ENCODE measurements at regions not wholly inside any gene's neighbourhood (a gene's known extent, or its start where the extent isn't known, plus 50 kb on each side); places are given as distances from the start of the nearest gene placed in this dataset.

GRCh38 chr20:39451386-39451785 lies 489.2 kb downstream of the DHX35 start:
- no peak for DNase-seq
- TF ChIP-seq GATA1 (IDR thresholded peaks at IDR 0.05; ENCODE audit: low read depth, low read length) (no peak), POLR2A (IDR thresholded peaks at IDR 0.05; ENCODE audit: low read length) (no peak)

- no peak for DNase-seq
- TF ChIP-seq GATA1 (IDR thresholded peaks at IDR 0.05; ENCODE audit: low read depth, low read length) (no peak), POLR2A (IDR thresholded peaks at IDR 0.05; ENCODE audit: low read length) (no peak)
Observed at GRCh38 chr20:39446397-39446796, 484.3 kb downstream of the DHX35 start.

DNA sequence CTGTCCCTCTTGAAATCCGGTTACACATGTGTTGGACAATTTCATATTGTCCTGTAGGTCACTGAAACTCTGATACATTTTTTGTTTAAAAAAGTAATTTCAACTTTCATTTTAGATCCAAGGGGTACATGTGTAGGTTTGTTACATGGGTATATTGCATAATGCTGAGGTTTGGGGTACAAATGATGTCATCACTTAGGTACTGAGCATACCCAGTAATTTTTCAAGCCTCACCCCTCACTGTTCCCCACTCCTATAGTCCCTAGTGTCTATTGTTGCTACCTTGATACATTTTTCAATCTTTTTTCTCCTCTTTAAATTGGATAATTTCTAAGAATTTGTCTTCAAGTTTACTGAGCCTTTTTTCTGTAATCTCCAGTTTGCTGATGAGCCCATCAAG lies 483.0 kb downstream of the DHX35 start:
- TF ChIP-seq POLR2A (IDR thresholded peaks at IDR 0.05; ENCODE audit: low read length) (no peak), GATA1 (IDR thresholded peaks at IDR 0.05; ENCODE audit: low read depth, low read length) (no peak)

GRCh38 chr20:39433466-39433865 lies 471.3 kb downstream of the DHX35 start:
- no peak for DNase-seq
- TF ChIP-seq POLR2A (IDR thresholded peaks at IDR 0.05; ENCODE audit: low read length), result no peak
- TF ChIP-seq GATA1 (IDR thresholded peaks at IDR 0.05; ENCODE audit: low read depth, low read length), result no peak

More for the DNA sequence above, 483.0 kb downstream of the DHX35 start:
- no peak for DNase-seq

DNA sequence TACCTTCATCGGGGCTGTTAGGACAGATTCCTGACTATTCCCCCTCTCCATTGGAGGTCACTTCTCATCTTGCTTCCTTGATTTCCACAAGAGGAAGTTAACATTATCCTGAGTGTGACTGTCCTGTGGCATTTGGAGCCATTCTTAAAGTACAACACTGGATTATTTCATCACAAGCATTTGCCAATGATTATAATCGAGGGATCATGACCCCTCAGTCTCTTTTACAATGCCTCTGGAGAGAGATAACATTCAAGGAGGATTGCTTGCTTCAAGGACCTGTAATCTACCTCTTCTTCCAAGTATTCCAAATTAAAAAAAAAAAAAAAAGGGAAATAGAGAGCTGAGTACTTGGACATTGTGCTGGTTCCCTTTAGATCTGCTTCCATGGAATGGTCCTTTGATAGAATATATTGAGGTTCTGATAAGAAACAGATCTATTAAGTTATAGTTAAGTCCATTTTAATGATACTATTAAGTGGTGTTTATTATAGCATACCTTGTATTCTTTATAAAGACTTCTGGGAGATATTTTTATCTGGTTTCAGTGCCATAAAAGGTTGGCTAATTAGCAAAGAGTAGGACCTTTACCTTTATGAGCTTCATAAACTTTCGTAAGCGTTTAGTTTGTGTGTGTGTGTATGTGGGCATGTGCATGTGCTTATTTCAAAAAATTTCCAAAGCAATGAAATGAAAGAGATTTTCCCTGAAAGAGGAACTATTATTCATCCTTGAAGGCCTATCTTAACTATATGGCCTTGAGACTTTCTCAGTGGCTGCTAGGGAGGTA lies 469.1 kb downstream of the DHX35 start:
- no peak for TF ChIP-seq GATA1 (IDR thresholded peaks at IDR 0.05; ENCODE audit: low read depth, low read length)
- no peak for TF ChIP-seq POLR2A (IDR thresholded peaks at IDR 0.05; ENCODE audit: low read length)
- DNase-seq, result no peak

- no peak for DNase-seq
- TF ChIP-seq GATA1 (IDR thresholded peaks at IDR 0.05; ENCODE audit: low read depth, low read length) (no peak), POLR2A (IDR thresholded peaks at IDR 0.05; ENCODE audit: low read length) (no peak)
Observed at GRCh38 chr20:39429726-39430125, 467.6 kb downstream of the DHX35 start.

DNA sequence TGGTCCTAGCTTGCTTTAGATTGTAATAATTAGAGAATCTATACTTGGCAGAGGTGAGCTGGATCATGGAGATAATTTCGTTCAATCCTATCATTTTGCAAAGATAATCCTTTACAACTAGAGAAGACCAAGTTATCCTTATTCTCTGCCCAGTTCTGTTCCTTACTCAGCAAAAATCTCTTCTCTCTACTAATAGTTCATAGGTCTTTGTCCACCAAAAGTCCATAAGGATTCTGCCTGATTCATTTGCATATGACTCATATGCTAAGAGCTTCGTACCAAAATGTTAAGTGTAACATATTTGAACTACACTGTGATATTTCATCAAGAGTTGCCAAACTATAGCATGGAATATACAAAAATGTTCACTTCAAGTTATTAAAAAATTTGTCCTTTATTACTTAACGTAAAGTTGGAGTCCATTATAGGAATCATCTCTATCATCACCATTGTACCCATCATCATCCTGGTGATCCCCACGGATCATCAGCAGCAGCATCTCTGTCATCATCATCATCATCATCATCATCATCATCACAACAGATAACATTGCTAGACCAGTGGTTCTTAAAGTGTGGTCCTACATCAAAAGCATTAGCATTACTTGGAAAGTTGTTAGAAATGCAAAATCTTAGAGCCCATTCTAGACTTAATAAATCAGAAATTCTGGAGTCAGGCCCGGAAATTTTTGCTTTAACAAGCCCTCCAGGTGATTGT lies 463.0 kb downstream of the DHX35 start:
- no peak for DNase-seq
- no peak for TF ChIP-seq GATA1 (IDR thresholded peaks at IDR 0.05; ENCODE audit: low read depth, low read length)
- TF ChIP-seq POLR2A (IDR thresholded peaks at IDR 0.05; ENCODE audit: low read length), result no peak

DNA sequence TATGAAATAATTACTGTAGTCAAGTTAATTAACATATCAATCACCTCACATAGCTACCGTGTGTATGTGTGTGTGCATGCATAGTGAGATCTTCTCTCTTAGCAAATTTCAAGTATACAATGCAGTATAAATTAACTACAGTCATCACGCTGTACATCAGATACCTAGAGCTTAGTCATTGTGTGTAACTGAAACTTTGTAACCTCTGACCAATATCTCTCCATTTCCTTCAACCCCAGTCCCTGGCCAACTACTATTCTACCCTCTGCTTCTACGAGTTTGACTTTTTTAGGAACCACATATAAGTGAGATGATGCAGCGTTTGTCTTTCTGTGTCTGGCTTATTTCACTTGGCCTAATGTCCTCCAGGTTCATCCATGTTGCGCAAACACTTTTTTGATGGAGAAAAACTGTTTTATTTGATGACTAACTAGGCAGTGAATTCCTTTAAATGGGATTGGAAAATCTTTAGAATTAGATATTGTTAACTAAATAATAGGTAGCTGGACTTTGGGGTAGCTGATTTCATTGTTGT lies 459.5 kb downstream of the DHX35 start:
- no peak for DNase-seq
- TF ChIP-seq GATA1 (IDR thresholded peaks at IDR 0.05; ENCODE audit: low read depth, low read length) (no peak), POLR2A (IDR thresholded peaks at IDR 0.05; ENCODE audit: low read length) (no peak)

- no peak for DNase-seq
- TF ChIP-seq GATA1 (IDR thresholded peaks at IDR 0.05; ENCODE audit: low read depth, low read length), result no peak
- no peak for TF ChIP-seq POLR2A (IDR thresholded peaks at IDR 0.05; ENCODE audit: low read length)
Observed at GRCh38 chr20:39412091-39412490, 449.9 kb downstream of the DHX35 start.

- no peak for DNase-seq
- TF ChIP-seq GATA1 (IDR thresholded peaks at IDR 0.05; ENCODE audit: low read depth, low read length), result no peak
- no peak for TF ChIP-seq POLR2A (IDR thresholded peaks at IDR 0.05; ENCODE audit: low read length)
Observed at GRCh38 chr20:39399463-39399862, 437.3 kb downstream of the DHX35 start.

DNA sequence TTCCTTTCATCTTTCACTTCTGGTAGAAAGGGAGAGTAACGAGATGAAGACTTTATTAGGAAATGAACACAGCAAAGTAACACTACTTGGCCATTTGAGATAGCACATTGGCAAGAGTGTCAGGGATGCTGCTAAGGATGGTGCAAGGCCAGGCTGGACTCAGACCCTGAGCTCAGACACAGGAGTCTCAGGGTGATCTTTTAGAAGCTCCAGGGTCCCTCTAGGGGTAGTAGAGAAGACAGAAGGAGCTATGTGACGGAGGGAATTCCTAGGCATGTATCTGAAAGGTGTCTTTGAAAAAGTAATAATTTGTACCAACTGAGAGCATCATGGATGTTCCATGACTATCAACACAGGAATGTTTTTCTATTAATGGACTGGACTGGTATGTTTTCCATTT lies 436.5 kb downstream of the DHX35 start:
- TF ChIP-seq GATA1 (IDR thresholded peaks at IDR 0.05; ENCODE audit: low read depth, low read length) (no peak), POLR2A (IDR thresholded peaks at IDR 0.05; ENCODE audit: low read length) (no peak)
- no peak for DNase-seq

DNA sequence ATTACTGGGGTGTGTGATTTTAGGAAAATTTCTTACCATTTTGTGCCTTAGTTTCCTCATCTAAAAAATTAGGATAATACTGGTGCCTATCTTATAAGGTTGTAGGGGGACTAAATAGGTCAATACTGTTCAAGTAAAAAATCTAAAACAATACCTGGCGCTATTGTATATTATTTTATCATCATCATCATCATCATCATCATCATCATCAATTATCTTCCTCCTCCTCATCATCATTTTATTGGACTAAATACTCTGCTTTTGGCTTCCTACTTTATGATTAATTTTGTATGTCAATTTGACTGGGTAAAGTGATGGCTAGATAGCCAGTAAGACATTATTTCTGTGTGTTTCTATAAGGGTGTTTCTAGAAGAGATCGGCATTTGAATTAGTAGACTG lies 435.5 kb downstream of the DHX35 start:
- DNase-seq, result no peak
- TF ChIP-seq POLR2A (IDR thresholded peaks at IDR 0.05; ENCODE audit: low read length) (no peak), GATA1 (IDR thresholded peaks at IDR 0.05; ENCODE audit: low read depth, low read length) (no peak)

DNA sequence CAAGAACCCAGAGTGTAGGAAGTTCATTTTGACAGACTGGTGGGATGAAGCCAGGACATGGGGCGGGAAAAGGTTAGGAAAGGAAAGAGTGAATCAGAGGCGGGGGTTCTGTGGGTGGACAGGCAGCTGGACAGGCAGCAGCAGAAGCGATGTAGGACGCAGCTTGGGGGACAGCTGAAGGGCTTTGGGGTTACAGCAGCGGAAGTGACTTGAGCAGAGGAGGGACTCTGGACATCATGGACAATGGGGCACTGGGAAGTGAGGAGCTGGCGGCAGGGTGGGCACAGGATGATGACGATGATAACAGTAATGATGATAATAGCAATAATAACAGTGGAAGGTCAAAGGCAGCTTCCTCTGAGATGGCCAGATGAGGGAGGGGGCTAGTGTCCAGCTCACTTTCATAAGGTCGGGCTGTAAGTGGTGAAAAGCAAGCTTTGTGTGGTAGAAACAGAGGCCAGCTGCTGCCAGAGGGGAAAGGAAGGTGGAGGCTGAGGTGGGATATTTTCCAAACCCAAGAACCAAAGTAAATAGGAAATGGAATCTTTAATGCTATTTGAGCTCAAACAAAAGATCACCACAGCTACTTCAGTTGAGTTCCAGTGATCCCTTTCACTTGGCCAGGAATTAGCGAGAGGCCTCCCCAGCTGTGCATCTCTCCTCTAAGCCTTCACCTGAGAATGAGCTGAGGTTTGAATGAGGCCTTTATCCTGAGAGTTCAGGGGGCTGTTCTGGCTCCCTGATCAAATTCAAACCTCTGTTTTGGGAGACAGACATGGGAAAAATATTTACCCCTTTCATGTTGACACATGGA lies 433.5 kb downstream of the DHX35 start:
- no peak for DNase-seq
- TF ChIP-seq GATA1 (IDR thresholded peaks at IDR 0.05; ENCODE audit: low read depth, low read length) (no peak), POLR2A (IDR thresholded peaks at IDR 0.05; ENCODE audit: low read length) (no peak)

- no peak for DNase-seq
- TF ChIP-seq POLR2A (IDR thresholded peaks at IDR 0.05; ENCODE audit: low read length), result no peak
- TF ChIP-seq GATA1 (IDR thresholded peaks at IDR 0.05; ENCODE audit: low read depth, low read length), result no peak
Observed at GRCh38 chr20:39394461-39394860, 432.3 kb downstream of the DHX35 start.
